GM23248 (cell line): ENCODE measurements at regions not wholly inside any gene's neighbourhood (a gene's known extent, or its start where the extent isn't known, plus 50 kb on each side); places are given as distances from the start of the nearest gene placed in this dataset.

Experiments
- EZH2 ChIP-seq: fragments of 200-600 bp; sonication (generic); IDR thresholded peaks from 2 replicates; pipeline ENCODE4 v1.6.1; 2018; ENCODE audit warnings: antibody characterized with exemption, mild to moderate bottlenecking; ENCODE audit not compliant: insufficient read depth, poor library complexity, severe bottlenecking
- EZH2phosphoT487 ChIP-seq: fragments of 200-600 bp; sonication (generic); IDR thresholded peaks from 2 replicates; pipeline ENCODE4 v1.6.1; 2018; ENCODE audit warnings: antibody characterized with exemption, moderate library complexity, mild to moderate bottlenecking, low read depth; ENCODE audit not compliant: insufficient read depth

DNA sequence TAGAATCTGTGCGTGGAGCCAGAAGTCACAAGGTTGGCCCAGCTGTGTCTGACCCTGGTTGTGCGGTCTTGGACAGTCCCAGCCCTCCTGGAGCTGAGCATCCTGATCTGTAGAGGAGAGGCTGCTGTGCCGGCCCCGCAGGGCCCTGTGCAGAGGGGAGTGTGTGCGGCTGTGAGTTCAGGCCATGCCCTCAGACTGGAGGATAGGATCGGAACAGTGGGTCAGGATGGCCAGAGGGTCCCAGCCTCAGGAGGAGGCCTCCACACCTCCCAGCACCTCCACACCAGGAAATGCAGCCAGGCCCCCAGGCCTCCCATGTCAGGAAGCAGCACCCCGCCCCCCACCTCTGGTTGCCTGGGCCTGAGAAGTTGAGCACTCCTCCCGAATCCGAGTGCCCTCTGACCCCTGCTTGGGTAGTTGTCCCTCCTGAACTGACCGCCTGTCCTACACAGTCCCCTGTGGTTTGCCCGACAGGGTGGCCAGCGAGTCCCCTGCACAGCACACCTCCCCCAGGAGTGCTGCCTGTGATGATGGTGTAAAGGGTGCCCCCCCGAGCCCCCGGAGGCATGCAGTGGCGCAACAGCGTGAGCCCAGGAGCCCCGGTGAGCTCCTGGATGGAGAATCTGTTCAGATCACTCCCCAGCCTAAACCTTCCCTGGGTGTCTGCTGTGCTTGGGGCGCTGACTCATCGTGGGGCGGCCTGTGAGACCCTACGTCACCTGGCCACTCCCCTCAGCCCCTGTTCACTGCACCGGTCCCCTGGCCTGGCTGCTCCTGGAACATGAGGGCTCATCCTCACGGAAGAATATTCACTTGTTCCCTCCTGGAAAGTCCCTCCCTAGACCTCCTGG is 285.2 kb downstream of the SEC14L1 start:
- TF ChIP-seq EZH2: no peak
- no peak for TF ChIP-seq EZH2phosphoT487
